ENCODE measurements at regions not wholly inside any gene's neighbourhood (a gene's known extent, or its start where the extent isn't known, plus 50 kb on each side); places are given as distances from the start of the nearest gene placed in this dataset.

DNA sequence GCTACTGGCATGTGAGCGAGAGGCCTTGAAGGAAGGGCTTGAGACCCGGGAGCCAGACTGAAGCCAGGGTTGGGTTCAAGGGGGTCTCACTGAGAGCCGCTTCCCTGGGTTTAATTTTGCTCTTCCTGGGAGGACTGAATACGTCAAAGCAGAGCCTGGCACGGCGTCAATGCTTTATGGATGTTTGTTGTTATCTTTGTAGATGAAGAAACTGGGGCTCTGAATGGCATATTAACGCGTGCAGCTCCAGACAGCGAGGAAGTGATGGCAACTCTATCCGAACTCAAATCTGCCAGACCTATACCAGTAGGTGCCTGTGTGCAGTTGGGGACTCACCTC lies 152.8 kb upstream of the PARP11 start:
- no peak for DNase-seq (ENCODE audit: low read depth in 3 of 3)

DNA sequence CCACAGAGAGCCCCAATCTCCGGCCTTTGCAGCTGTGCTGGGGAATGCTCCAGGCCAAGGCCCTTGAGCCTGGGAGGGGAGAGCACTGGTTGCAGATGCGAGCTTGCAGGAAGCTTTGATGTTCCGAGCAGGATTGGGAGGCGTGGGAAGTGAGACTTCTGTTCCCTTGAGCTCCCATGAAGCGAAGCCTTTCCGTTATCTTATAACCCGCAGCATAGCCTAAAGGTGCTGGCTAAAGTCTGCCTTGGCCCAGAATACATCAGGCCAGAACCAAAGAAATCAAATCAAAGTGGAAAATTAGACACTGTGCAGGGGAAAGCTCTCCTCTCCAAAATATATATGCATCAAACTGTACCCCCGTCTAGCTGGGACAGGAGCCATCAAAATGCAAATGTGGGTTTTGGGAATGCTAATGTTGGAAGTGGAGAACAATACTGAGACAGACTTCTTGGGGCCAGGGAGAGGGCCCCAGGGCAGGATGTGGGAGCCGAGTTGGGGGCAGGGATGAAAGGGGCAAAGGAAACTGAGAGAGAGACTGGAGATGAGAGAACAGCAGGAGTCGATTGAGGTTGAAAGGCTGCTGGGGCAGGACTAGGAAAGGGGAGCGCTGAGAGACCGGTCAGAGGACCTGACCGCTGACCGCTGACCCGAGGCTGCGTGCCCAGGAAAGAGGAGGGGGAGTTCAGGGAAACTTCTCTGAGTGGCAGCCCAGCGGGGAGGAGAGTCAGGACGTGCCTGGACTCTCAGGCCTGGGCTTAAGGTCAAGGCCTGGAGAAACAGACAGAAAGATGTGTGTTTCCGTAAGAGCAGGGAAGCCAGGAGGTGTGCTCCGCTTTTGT lies 152.2 kb upstream of the PARP11 start:
- DNase-seq (ENCODE audit: low read depth in 3 of 3): no peak

DNA sequence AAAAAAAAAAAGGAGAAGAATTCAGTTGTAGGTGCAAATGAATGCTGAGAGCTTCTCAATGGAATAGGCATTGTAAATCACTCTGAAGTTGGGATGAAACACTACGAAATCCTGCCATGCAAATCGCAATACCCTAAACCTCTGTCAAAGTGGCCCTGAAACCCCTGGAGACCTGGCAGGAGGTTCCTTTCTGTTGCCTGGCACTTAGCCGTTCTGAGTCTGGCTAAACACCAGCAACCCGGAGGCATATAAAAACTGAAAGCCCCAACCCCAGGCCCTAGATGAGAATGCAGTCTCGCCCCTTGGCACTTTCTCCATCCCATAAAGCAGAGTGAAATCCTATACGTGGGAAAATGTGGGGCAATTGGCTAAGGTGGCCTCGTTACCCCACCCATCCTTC lies 151.5 kb upstream of the PARP11 start:
- no peak for DNase-seq (ENCODE audit: low read depth in 3 of 3)

DNA sequence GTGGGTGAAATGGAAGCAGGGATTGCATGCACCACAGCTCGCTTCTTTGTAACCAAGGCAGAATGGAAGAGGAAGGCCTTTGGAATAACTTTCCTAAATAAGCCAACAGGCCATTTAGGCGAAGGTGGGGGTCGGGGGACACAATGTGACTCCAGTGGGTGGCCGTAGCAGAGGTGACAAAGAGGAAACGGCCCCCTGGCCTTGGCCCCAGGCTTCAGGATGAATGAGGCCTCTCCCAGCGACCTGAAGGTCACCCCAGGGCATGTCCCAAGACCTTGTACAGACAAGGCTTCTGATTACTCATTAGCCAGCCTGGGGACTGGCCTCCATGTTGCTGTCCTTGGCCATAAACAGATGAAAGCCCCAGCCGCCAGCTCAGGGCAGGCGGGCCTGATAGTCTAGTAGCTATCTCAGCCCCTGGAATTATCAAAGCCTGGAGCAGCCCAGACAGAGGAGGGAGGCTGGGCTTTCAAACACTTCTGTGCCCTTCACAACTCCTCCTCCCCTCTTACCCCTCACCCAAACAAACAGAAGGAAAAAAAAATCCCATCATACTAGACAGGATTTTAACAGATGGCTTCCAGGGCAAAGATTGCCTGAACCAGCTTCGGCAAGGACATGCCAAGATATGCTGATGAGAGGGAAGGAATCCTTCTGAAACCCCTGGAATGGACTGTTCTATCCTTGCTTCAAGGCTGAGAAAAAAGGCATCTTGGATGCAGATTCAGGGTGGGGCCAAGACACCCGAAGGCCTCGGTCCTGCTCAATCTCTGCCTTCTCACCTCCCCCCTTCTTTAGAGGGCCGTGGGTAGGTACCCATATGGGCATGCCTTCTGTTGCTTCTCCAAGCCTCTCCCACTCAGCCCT lies 142.3 kb upstream of the PARP11 start:
- DNase-seq (ENCODE audit: low read depth in 3 of 3): no peak

DNA sequence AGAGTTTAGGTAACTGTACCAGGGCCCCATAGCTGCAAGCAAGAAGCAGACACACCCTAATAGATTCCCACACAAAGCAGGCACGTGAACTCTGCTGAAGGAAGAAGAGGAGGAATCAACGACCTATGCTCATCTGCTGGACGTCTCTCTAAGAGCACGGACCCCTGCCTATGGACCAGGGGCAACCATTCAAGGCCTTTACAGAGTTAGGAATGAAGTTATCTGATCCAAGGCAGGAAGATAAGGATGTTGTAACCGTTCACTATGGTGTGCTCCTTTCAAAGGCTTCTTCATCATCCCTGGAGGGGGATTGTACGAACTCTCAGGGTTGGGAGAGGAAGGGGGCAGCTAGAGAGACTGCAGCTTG lies 141.6 kb upstream of the PARP11 start:
- DNase-seq (ENCODE audit: low read depth in 3 of 3): no peak

DNA sequence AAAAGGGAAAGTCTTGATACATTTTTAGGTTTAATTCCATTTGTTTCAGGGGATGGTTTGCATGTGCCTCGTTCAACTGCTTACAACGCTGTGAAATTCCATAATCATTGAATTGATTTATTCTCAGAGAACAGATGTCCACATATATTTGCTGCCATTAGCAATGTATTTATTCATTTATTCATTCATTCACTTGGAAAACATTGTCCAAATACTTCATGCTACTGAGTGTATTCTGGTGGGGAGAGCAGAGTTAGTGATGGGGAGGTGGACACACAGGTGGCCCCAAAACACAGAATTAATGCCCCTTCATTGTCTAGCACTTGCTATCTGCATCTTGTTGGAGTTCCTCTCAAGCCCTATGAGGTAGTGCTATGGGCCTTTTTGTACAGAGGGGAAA lies 141.2 kb upstream of the PARP11 start:
- DNase-seq (ENCODE audit: low read depth in 3 of 3): no peak

DNA sequence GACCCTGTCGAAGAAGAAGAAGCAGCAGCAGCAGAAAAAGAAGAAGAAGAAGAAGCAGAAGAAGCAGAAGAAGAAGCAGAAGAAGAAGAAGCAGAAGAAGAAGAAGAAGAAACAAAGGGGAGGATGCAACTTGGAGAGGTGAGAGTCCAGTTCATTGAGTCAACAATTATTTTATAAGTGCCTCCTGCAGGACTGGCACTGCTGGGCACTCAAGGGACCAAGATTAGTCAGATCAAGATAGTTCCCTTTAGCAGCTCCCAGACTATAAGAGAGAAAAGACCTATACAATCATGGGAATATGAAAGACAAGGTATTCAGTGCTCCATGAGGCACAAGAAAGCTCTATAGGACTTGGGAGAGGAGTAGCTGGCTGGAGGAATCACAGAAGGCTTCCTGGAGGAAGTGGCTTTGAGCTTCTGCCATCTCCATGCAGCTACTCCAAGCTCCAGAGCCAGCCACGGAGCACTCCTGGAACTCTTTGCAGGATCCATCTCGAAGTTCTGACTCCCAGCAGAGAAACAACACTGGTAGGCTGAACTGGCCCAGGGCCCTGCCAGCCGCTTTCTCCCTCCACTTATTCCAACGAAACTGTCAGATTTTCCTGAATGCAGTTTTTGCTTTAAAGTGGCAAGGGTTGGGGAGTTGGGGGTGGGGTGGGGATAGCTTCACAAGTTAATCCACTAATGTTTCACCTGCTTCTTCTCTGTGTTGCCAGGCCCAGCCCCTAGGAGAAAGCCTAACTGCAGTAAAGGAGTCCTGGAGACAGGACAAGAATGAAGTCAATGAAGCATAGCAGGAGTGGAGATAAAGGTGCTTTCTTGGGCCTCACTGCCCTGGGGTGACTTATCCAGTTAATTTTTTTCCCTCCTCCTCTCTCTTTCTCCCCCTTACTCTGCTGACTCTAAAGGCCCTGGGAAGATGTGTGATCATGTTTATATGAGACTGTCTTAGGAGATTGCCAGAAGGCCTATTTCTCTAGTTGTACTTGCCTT lies 140.1 kb upstream of the PARP11 start:
- DNase-seq (ENCODE audit: low read depth in 3 of 3): no peak

DNA sequence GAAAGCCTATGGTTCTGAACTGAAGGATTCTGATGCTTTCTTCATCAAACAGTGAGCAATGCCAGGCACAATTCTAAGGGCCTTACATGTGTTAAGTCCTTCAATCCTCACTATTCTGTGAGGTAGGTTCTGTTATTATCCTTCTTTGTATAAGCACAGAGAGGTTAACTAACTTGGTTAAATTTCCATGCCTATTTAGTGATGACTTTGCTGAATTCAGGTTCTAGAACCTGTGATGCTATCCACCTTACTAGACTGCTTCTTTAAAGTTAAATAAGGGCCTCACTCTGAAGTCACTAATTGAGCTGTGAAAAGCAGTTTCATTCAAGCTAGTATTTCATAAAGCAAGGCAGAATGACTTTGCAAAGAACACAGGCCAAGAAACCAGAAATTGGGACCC lies 138.9 kb upstream of the PARP11 start:
- no peak for DNase-seq (ENCODE audit: low read depth in 3 of 3)

DNA sequence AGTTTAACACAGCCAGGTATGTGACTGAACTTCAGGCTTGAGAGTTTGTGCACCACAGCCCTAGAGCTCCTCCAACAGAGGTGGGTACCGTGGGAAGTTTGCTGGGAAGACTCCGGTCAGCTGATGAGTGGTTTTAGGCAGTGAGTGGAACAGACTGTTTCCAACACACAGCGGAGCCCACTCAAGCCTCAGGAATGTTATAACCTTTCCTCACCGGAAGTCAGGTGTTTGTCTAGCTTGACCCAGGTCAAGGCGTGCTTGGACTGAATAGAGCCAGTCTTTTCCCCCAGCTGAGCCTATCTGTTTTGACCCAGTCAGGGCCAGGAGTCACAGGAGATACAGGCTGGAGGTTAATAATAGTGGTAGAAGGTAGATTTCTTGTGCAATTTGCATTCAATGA lies 138.4 kb upstream of the PARP11 start:
- no peak for DNase-seq (ENCODE audit: low read depth in 3 of 3)

DNA sequence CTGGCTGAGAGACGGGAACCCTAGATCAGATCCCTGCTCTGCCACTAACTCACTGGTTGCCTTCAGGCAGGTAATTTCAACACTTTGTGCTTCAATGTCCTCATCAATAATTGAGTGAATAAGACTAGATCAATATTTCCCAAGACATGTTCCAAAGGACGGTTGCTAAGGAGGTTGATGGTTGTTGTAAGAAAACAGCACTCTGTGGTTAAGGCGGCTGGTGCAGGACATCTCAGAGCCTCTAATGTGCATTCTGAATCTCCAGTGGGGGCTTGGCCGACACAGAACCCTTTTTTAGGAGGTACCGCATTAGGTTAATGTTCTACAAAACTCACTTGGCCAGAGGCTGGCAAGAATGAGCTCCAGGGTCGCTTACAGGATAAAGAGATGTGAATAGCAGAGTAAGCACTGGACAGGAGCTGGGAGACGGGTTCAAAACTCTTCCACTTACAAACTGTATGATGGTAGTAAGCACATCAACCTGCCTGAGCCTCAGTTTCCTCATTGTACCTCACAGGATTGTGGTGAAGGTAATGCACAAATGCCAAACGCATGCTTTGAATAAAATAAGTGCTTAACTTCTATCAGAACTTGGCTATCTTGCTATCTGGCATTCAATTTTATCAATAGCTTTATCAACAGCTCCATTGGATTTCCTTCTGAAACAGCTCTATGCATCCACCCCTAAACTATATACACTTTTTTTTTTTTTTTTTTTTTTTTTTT lies 136.9 kb upstream of the PARP11 start:
- DNase-seq (ENCODE audit: low read depth in 3 of 3): no peak

DNA sequence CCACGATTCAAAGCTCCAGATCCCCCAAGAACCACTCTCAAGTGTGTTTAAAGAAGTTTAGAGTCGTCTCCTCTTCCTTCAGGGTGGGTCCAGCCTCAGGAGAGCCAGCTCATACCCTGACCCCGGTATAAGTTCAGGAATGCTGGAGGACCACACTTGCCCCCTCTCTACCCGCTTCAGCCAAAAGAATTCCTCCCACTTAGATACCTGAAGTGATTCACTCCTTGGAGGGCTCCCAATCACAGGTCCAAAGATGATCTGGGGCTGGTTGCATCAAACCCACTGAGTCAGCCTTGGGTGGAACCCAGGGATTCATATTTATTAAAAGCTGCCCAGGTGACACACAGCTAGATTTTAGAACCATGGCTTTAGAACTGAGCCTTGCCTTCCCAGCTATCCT lies 133.5 kb upstream of the PARP11 start:
- no peak for DNase-seq (ENCODE audit: low read depth in 3 of 3)

DNA sequence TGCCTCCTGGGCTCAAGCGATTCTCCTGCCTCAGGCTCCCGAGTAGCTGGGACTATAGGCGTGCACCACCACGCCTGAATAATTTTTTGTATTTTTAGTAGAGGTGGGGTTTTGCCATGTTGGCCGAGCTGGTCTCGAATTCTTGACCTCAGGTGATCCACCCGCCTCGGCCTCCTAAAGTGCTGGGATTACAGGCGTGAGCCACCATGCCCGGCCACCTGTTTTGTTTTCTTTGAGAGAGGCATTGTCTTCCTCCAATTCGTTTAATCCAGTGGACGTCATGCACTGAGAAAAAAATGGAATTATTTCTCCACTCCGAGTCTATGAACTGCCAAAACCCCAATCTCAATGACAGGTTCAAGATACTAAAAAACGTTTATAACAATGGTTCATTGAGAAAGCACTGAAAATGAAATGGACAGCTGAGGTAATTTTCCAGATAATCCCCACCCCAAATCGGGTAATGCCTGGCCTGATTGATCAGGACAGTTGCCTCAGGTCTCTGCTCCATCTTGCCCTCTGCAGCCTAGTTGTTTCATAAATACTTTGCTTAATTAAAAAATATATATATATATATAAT lies 132.7 kb upstream of the PARP11 start:
- no peak for DNase-seq (ENCODE audit: low read depth in 3 of 3)

DNA sequence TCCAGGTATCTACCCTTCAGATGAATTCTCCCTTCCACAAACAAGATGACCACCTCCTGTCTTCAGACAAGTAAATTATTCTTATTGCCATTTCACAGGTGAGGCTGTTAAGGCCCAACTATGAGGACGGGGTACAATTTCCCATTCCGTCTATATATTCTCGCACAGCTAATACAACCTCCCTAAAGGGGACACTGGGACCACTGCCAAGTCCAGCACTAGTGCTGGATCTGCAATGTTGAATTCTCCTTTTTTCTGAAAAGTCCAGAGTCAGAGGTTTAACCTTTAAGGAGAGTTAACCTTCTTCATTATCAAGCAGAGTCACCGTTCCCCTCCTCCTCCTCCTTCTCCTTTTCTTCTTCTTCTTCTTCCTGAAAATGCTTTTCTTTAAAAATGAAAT lies 130.4 kb upstream of the PARP11 start:
- DNase-seq (ENCODE audit: low read depth in 3 of 3): no peak

DNA sequence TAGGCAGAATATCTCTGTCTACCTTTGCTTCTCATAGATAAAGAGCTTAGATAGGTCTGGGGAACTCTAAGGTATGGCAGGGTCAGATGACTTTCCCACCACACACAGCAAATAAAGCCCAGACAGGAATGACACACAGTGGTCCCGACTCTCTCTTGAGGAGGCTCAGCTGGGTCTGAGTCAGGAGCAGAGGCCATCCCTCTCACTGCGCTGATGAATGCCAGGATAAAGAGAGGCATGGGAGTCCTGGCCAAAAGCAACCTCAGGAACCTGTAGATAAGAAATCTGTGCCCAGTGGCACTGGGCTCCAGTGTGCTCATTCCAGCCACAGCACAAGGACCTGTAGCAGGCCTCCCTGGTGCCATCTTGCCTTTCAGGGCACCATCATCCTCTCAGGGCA lies 129.4 kb upstream of the PARP11 start:
- no peak for DNase-seq (ENCODE audit: low read depth in 3 of 3)

DNA sequence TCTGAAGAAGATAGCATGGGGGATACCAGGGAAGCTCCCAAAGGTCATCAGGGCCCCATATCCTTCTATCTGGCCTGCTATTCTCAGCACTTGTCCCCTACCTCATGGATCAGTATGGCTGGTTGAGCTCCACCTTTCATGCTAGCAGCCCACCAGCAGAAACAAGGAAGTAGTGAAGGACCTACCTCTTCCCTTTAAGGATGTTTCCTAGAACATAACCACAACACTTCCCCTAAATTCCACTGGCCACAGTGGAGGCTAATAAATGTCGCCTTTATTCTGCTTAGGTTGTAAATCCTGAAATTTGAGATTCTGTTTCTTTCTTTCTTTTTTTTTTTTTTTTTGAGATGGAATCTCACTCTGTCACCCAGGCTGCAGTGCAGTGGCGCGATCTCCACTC lies 128.6 kb upstream of the PARP11 start:
- no peak for DNase-seq (ENCODE audit: low read depth in 3 of 3)

DNA sequence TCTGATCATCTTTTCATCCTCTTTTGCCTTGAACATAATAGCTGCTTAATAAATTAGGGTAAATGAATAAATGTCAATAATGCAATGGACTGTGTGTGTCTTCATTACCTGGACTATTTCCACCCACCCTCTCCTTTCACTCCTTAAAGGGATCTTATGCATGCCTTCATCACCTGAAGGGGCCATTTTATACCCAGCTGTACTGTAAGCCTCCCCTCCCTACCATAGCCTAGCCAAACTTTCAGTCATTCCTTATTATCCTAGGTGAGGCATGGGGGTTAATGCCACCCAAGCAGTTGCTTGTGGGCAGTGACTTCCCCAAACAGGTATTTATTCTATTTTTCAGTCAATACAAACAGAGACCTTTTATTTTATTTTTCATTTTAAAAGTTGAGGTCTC lies 127.8 kb upstream of the PARP11 start:
- no peak for DNase-seq (ENCODE audit: low read depth in 3 of 3)

DNA sequence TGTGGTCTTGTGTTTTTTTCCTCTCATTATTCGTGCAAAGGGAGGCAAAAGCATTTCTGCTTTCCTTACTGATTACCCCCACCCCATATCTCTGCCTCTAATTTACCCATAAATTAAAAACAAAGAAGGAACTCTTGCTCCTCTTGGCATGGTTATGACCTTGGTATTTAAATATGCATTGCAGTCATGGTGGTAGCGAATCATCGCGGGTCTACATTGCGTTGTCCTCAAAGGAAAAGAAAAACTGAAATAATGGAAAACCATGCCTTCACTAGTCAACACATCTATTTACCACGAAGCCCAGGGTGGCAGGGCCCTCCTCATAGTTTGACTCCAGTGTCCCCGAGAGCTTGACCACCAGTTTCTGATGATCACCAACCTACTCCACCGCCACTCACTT lies 126.7 kb upstream of the PARP11 start:
- DNase-seq (ENCODE audit: low read depth in 3 of 3): no peak

DNA sequence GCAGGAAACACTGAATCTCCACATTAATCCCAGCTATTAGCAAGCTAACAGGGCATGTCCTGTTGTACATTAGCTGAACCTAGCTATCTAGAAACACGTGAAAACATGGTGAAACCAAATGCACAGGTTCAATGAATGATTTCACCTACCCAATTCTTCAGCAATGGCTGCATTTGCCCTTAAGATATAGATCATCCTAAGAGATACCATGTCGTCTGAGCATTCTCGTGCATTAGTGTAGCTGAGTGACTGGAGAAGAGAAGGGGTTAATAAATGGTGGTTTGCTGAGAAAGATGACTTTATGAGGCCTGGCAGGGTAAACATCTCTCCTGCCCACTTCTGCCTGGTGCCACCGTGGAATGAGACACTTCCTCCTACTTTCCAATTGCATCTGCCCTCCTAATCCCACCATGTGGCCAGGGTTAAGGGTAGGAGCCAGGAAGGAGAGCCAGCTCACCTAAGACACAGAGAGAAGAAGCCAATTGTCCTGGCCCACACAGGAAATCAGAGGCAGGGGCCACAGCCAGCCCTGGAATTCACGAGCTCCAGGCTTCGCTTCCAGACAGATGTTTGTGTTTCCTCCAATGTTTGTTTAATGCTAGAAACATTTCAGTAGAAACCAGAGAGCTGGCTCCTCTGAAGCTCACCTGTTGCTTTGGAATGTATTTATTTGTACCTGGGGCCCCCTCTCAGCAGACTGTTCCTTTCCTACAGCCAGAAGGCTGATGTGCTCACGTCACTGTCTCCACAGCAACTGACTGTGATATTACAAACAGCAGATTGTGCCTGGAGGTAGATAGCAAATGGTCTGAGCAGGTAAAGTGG lies 126.0 kb upstream of the PARP11 start:
- no peak for DNase-seq (ENCODE audit: low read depth in 3 of 3)

DNA sequence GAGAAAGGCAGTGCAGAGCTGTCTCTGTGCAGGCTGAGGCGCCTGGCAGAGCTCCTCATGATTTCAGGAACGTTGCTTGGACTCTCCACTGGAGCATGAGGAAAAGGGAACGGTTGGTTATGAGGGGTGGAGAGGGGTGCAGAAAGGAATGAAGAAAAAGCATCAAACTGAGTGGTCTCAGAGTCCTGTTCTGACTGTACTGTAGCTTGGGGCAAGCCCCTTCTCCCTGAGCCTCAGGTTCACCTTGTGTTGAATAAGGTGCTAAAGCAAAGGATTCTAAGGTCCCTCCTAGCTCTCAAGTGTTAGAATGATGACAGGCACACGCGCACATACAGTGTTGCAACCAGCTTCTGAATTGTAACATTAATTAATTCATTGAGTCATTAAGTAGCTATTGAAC lies 125.2 kb upstream of the PARP11 start:
- DNase-seq (ENCODE audit: low read depth in 3 of 3): no peak

DNA sequence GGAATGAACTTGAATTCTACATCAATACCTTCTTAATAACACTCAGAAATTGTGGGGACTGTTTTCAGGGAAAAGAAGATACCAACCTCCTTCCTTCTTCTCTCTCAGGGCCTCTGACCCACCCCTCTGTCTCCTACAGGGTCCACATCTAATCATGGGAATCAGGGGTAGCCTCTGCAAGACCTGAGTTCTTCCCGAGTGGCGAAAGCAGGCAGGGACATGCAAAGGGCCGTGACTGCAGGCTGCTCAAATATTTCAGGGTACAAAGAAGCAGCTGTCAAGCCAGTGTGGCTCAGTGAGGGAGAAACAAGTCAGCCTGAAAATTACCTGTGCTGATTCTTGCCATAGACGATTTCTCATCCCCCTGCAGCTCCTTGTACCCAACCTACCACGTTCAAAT lies 123.1 kb upstream of the PARP11 start:
- DNase-seq (ENCODE audit: low read depth in 3 of 3): no peak

Data from stimulated activated CD4-positive, alpha-beta T cell treated with anti-CD3 and anti-CD28 coated beads, TNF-alpha, amount 100 ng/mL, for 24 hours (primary cell).